ENCODE measurements at regions not wholly inside any gene's neighbourhood (a gene's known extent, or its start where the extent isn't known, plus 50 kb on each side); places are given as distances from the start of the nearest gene placed in this dataset.
"Not testable (repeated sequence)": the region's sequence is repeated elsewhere in the genome, so short reads cannot be mapped to it uniquely, and the experiment has no call there.

- no peak for DNase-seq (ENCODE audit: low spot score)
Measured at GRCh38 chr7:9505516-9505915, 1072.1 kb downstream of the NXPH1 start.

- DNase-seq (ENCODE audit: low spot score), result peak; percentile 60
Measured at GRCh38 chr7:9507290-9507689, 1073.9 kb downstream of the NXPH1 start.

GRCh38 chr7:9516662-9517061 is 1083.3 kb downstream of the NXPH1 start:
- no peak for DNase-seq (ENCODE audit: low spot score)

GRCh38 chr7:9523579-9523978 is 1090.2 kb downstream of the NXPH1 start:
- no peak for DNase-seq (ENCODE audit: low spot score)

GRCh38 chr7:9552431-9552830 is 1119.0 kb downstream of the NXPH1 start:
- DNase-seq (ENCODE audit: low spot score), result not testable (repeated sequence)

- no peak for DNase-seq (ENCODE audit: low spot score)
Measured at GRCh38 chr7:9557853-9558252, 1124.4 kb downstream of the NXPH1 start.

- DNase-seq (ENCODE audit: low spot score), result no peak
Measured at GRCh38 chr7:9575716-9576115, 1142.3 kb downstream of the NXPH1 start.

GRCh38 chr7:9582824-9583223 is 1149.4 kb downstream of the NXPH1 start:
- DNase-seq (ENCODE audit: low spot score), result no peak

- no peak for DNase-seq (ENCODE audit: low spot score)
Measured at GRCh38 chr7:9598411-9598810, 1165.0 kb downstream of the NXPH1 start.

- DNase-seq (ENCODE audit: low spot score), result no peak
Measured at GRCh38 chr7:9600974-9601373, 1167.6 kb downstream of the NXPH1 start.

- DNase-seq (ENCODE audit: low spot score), result no peak
Measured at GRCh38 chr7:9603291-9603690, 1169.9 kb downstream of the NXPH1 start.

- DNase-seq (ENCODE audit: low spot score), result no peak
Measured at GRCh38 chr7:9608560-9608959, 1175.2 kb downstream of the NXPH1 start.

- DNase-seq (ENCODE audit: low spot score), result not testable (repeated sequence)
Measured at GRCh38 chr7:9620899-9621298, 1187.5 kb downstream of the NXPH1 start.

GRCh38 chr7:9621306-9621902 is 1188.0 kb downstream of the NXPH1 start:
- DNase-seq (ENCODE audit: low spot score), result not testable (repeated sequence)

- DNase-seq (ENCODE audit: low spot score), result no peak
Measured at GRCh38 chr7:9621927-9622326, 1188.5 kb downstream of the NXPH1 start.

GRCh38 chr7:9625953-9626352 is 1192.5 kb downstream of the NXPH1 start:
- DNase-seq (ENCODE audit: low spot score), result no peak

- no peak for DNase-seq (ENCODE audit: low spot score)
Measured at GRCh38 chr7:9645756-9646155, 1212.3 kb downstream of the NXPH1 start.

- no peak for DNase-seq (ENCODE audit: low spot score)
Measured at GRCh38 chr7:9657257-9657656, 1223.8 kb downstream of the NXPH1 start.

GRCh38 chr7:9671979-9672917 is 1238.8 kb downstream of the NXPH1 start:
- no peak for DNase-seq (ENCODE audit: low spot score)

GRCh38 chr7:9680713-9681112 is 1247.3 kb downstream of the NXPH1 start:
- DNase-seq (ENCODE audit: low spot score), result no peak

- DNase-seq (ENCODE audit: low spot score), result no peak
Measured at GRCh38 chr7:9681284-9681683, 1247.9 kb downstream of the NXPH1 start.

- no peak for DNase-seq (ENCODE audit: low spot score)
Measured at GRCh38 chr7:9691286-9691685, 1257.9 kb downstream of the NXPH1 start.

- DNase-seq (ENCODE audit: low spot score), result no peak
Measured at GRCh38 chr7:9698375-9698774, 1265.0 kb downstream of the NXPH1 start.
